ENCODE measurements at regions not wholly inside any gene's neighbourhood (a gene's known extent, or its start where the extent isn't known, plus 50 kb on each side); places are given as distances from the start of the nearest gene placed in this dataset.

DNA sequence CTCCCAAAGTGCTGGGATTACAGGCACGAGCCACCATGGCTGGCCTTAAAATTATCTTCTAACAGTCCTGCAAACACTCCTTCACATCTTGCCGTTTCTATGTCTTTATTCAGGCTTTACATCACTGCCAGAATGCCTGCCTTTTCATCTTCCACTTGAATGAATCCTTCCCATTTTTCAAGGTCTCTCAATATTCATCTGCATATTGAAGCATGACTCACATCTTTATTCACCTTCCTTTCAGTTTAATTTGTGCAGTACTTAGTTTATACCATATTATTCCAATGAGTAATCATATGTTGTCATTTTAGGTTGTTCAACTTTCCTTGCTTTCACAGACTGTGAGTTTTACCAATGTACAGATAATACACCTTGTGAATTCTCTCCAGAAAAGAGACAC is 510.1 kb upstream of the PIK3C3 start:
- DNase-seq = no peak

- no peak for DNase-seq
Observed at GRCh38 chr18:41436772-41437171, 518.3 kb upstream of the PIK3C3 start.

DNA sequence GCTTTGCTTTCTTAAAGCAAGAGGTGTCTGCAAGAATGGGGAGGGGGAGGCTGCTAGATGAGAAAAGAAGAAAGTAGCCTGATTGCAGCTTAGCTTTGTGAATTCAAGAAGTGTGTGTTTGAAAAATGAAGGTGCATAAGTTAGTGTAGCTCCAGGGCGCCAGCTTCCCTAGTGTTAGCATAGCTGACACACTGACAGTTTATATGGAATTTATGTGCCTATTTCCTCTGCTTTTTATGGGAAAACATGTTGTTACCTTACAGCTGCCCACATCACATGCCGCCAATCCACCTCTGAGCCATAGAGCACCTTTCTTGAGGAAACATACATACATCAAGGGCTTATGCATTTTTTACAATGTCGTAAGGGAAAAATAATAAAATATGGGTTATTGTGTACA is 536.4 kb upstream of the PIK3C3 start:
- DNase-seq = no peak

DNA sequence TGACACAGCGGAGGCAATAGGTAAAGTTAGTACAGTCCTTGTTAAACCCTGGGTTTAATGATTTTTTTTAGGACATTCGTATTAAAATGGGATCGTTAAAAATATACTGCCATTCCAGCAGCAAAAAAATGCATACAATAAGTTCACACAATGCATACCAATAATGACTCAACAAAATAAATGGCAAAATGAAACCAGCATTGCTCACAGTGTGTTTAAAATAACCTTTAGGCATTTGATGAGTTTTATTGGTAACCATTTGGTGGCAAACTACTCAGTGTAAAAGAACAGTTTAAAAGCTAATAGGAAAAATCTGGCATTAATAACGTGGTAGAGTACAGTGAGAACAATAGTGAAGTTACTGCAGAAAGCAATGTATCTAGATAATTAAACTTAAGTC is 539.0 kb upstream of the PIK3C3 start:
- peak; percentile 3 for DNase-seq

DNA sequence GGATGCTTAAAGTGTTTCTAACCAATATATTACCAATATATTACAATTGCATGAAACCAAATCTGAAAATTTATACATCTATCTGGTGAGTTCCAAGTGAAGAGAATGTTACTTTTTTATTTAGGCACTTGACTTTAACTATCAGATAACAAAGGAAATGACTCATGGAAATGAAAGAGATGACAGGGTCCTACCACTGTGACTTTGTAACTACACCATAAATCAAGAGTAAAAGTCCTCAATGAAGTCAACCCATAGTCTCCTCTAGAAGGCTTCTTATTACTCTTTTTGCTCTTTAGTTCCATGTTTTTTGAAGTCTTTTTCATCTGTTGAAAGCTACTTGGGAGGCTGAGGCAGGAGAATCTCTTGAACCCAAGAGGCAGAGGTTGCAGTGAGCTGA is 545.0 kb upstream of the PIK3C3 start:
- DNase-seq = no peak

GRCh38 chr18:41406834-41407233 is 548.2 kb upstream of the PIK3C3 start:
- no peak for DNase-seq

DNA sequence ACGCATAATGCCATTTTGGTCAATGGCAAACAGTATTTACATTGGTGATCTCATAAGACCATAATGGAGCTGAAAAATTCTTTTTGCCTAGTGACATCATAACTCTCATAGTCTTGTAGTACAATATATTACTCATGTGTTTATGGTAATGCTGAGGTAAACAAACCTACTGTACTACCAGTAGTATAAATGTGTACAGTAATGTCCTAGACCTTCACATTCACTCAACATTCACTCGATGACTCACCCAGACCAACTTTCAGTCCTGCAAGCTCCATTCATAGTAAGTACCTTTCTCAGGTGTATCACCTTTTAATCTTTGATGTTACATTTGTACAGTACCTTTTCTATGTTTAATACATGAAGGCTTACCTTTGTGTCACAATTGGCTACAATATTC is 558.2 kb upstream of the PIK3C3 start:
- no peak for DNase-seq

- no peak for DNase-seq
Observed at GRCh38 chr18:41396211-41396610, 558.8 kb upstream of the PIK3C3 start.

GRCh38 chr18:41395695-41396094 is 559.3 kb upstream of the PIK3C3 start:
- DNase-seq = no peak

GRCh38 chr18:41391616-41392595 is 563.1 kb upstream of the PIK3C3 start:
- DNase-seq = peak; percentile 69

- no peak for DNase-seq
Observed at GRCh38 chr18:41390309-41390708, 564.7 kb upstream of the PIK3C3 start.

- DNase-seq = peak; percentile 52
Observed at GRCh38 chr18:41378598-41378997, 576.4 kb upstream of the PIK3C3 start.

DNA sequence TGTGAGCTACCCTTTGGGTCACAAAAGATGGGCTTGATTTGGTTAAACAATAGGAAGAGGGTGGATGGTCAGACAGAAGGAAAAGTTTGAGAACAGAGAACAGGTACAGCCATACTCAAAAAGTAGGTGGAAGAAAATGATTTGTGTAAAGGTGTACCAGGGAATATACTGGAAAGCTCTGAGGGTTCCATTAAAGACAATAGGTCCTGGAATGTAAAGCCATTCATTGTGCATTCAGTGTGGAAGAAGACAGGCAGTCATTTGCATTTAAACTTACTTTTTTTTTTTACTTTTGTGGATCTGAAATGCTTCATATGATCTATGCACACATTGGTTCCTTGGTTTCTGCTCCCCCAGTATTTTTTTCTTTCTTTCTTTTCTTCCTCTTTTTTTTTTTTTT is 581.4 kb upstream of the PIK3C3 start:
- no peak for DNase-seq

GRCh38 chr18:41372046-41372665 is 582.9 kb upstream of the PIK3C3 start:
- no peak for DNase-seq

GRCh38 chr18:41371156-41372045 is 583.6 kb upstream of the PIK3C3 start:
- DNase-seq = no peak

DNA sequence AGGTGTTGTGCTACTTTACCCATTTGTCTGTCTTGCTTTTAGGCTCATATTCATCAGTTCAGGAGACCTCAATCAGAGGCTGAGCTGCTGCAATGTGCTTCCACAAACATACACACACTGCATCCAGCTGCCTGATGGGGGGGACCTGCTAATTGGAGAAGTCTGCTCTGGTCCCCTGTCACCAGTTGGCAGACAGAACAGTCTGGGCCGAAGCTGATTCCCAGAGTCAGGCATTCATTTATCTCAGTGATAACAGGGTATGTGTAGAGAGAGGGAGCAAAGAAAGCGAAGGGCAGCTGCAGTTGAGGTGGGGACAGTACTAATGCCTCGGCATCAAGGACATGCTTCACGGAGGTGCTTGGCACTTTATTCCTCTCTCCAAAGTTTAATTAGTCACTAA is 584.3 kb upstream of the PIK3C3 start:
- no peak for DNase-seq

- DNase-seq = no peak
Observed at GRCh38 chr18:41357708-41358107, 597.3 kb upstream of the PIK3C3 start.

- DNase-seq = no peak
Observed at GRCh38 chr18:41353777-41354528, 601.1 kb upstream of the PIK3C3 start.

GRCh38 chr18:41351430-41351829 is 603.6 kb upstream of the PIK3C3 start:
- no peak for DNase-seq

DNA sequence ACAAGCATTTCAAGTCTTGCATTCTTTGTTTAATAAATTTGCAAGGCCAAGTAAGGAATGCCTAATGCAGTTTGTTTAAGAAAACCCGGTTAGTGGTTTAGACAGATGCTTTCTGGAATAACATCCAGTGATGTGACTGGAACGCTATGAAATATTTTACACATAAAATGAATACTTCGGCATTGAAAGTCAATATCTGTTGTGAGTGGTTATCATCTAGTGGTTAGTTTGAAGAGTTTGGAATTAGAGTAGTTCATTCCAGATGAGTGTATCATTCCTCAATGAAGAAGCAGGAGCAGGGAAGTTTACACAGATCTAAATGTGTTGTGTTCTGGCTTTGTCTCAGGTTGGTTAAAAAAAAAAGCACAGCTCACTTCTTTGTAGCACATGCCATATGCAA is 608.0 kb upstream of the PIK3C3 start:
- DNase-seq = peak; percentile 84

DNA sequence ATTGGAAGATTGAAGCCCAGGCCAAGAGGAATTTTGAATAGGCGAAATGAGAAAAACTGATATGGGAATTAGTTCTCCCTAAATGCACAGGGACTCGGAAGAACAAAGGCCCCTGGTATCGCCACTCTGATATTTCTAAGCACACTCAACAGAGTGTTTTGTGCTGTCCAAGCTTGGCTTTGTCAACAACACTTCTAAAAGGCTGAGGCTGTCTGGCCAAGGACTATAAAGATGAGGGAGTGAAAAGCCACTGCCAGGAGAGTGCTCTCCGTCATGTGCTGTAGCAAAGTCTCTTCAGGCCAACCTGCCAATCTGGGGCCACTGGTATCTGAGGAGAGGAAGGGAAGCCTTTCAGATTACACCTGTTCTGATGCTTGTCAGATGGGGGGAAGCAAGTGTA is 611.2 kb upstream of the PIK3C3 start:
- DNase-seq = no peak

GRCh38 chr18:41338341-41338740 is 616.7 kb upstream of the PIK3C3 start:
- DNase-seq = no peak

- DNase-seq = no peak
Observed at GRCh38 chr18:41331661-41332060, 623.4 kb upstream of the PIK3C3 start.

All from fibroblast of skin of right quadriceps (primary cell).